ENCODE measurements at regions not wholly inside any gene's neighbourhood (a gene's known extent, or its start where the extent isn't known, plus 50 kb on each side); places are given as distances from the start of the nearest gene placed in this dataset.
"Not testable (repeated sequence)": the region's sequence is repeated elsewhere in the genome, so short reads cannot be mapped to it uniquely, and the experiment has no call there.

DNA sequence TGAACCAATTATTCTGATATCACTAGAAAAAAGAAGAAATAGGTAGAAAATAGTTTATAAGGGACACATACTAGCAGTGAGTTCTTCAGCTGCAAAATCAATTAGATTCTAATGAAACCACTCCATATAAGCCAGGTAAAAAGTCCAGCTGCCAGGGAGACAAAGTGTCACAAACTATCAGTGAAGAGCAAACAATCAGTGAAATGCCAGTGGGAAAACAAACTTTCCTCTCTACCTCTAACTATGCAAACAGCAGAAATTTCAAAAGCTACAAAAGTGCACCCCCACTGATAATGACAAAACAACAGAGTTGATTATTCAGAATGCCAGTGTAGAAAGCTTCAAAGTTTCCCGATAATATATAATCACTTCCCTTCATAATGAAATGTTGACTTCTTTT is 637.2 kb upstream of the ITGA1 start:
- no peak overlapping the region for H3K27ac ChIP-seq (ENCODE audit: low read depth, low read length)
- no peak overlapping the region for H3K4me3 ChIP-seq (ENCODE audit: low read depth, low read length)
- ChIA-PET CTCF (no interaction called here), POLR2A (no interaction called here)
- H3K27me3 ChIP-seq (ENCODE audit: control insufficient read depth, insufficient read depth, low read length) = no peaks in the 10 kb centered on the region
- no peak for DNase-seq (ENCODE audit: low read depth, low spot score)
- H3K9me3 ChIP-seq (ENCODE audit: control insufficient read depth, insufficient read depth, low read length) = no peaks in the 10 kb centered on the region
- no peak for TF ChIP-seq CTCF (IDR thresholded peaks at IDR 0.05; ENCODE audit: low read depth, low read length)

- H3K27me3 ChIP-seq (ENCODE audit: control insufficient read depth, insufficient read depth, low read length); DNase-seq (ENCODE audit: low read depth, low spot score); CTCF ChIA-PET; H3K4me3 ChIP-seq (ENCODE audit: low read depth, low read length); H3K9me3 ChIP-seq (ENCODE audit: control insufficient read depth, insufficient read depth, low read length); POLR2A ChIA-PET; H3K27ac ChIP-seq (ENCODE audit: low read depth, low read length): not testable (repeated sequence)
These were observed 630.9 kb upstream of the ITGA1 start for GRCh38 chr5:52156809-52157208.

DNA sequence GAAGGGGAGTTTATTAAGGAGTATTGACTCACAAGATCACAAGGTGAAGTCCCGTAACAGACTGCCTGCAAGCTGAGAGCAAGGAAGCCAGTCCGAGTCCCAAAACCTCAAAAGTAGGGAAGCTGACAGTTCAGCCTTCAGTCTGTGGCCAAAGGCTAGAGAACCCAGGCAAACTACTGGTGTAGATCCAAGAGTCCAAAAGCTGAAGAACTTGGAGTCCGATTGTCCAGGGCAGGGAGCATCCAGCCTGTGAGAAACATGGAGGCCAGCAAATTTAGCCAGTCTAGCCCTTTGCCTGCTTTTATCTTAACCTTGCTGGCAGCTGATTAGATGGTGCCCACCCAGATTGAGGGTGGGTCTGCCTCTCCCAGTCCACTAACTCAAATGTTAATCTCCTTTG is 621.9 kb upstream of the ITGA1 start:
- H3K27me3 ChIP-seq (ENCODE audit: control insufficient read depth, insufficient read depth, low read length); DNase-seq (ENCODE audit: low read depth, low spot score); POLR2A ChIA-PET; CTCF ChIA-PET; H3K4me3 ChIP-seq (ENCODE audit: low read depth, low read length); H3K9me3 ChIP-seq (ENCODE audit: control insufficient read depth, insufficient read depth, low read length); H3K27ac ChIP-seq (ENCODE audit: low read depth, low read length): not testable (repeated sequence)

- no peak for TF ChIP-seq CTCF (IDR thresholded peaks at IDR 0.05; ENCODE audit: low read depth, low read length)
- Histone ChIP-seq H3K9me3 (ENCODE audit: control insufficient read depth, insufficient read depth, low read length) (no peaks in the 10 kb centered on the region), H3K4me3 (ENCODE audit: low read depth, low read length) (no peak overlapping the region), H3K27ac (ENCODE audit: low read depth, low read length) (no peak overlapping the region), H3K27me3 (ENCODE audit: control insufficient read depth, insufficient read depth, low read length) (no peaks in the 10 kb centered on the region)
- ChIA-PET CTCF (no interaction called here), POLR2A (no interaction called here)
- no peak for DNase-seq (ENCODE audit: low read depth, low spot score)
These were observed 614.6 kb upstream of the ITGA1 start for GRCh38 chr5:52173133-52173532.

- no peak for DNase-seq (ENCODE audit: low read depth, low spot score)
These were observed 610.5 kb upstream of the ITGA1 start for GRCh38 chr5:52177193-52177592.

DNA sequence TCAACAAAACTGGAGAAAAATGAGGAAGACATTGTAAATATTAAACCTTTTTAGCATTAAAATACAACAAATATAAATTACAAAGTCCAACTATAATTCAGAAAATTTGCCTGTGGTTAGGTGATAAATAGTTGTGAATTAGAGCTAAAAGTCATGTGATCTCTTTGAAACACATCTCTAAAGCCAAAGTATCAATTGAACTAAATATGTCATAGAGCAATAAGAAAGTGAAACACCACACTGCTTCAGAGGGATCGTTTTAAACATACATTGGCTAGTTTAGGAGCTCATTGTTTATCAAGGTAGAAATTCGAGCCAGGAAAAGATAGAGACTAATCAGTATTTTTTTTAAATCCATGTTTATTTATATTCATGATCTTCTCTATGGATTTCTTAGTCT is 606.3 kb upstream of the ITGA1 start:
- CTCF ChIA-PET = no interaction called here
- no peaks in the 10 kb centered on the region for H3K27me3 ChIP-seq (ENCODE audit: control insufficient read depth, insufficient read depth, low read length)
- no peak overlapping the region for H3K27ac ChIP-seq (ENCODE audit: low read depth, low read length)
- no peak for TF ChIP-seq CTCF (IDR thresholded peaks at IDR 0.05; ENCODE audit: low read depth, low read length)
- DNase-seq (ENCODE audit: low read depth, low spot score) = no peak
- H3K4me3 ChIP-seq (ENCODE audit: low read depth, low read length) = no peak overlapping the region
- POLR2A ChIA-PET = no interaction called here
- H3K9me3 ChIP-seq (ENCODE audit: control insufficient read depth, insufficient read depth, low read length) = peaks cover 2% of the 10 kb centered on the region; the same call in 1 of the 2 replicates

More at GRCh38 chr5:52177193-52177592, 610.5 kb upstream of the ITGA1 start:
- Histone ChIP-seq H3K9me3 (ENCODE audit: control insufficient read depth, insufficient read depth, low read length) (peaks cover 2% of the 10 kb centered on the region; the same call in 1 of the 2 replicates), H3K27ac (ENCODE audit: low read depth, low read length) (no peak overlapping the region), H3K27me3 (ENCODE audit: control insufficient read depth, insufficient read depth, low read length) (no peaks in the 10 kb centered on the region), H3K4me3 (ENCODE audit: low read depth, low read length) (no peak overlapping the region)
- ChIA-PET CTCF (no interaction called here), POLR2A (no interaction called here)
- no peak for TF ChIP-seq CTCF (IDR thresholded peaks at IDR 0.05; ENCODE audit: low read depth, low read length)
